GM23338 (cell line): ENCODE measurements at regions not wholly inside any gene's neighbourhood (a gene's known extent, or its start where the extent isn't known, plus 50 kb on each side); places are given as distances from the start of the nearest gene placed in this dataset.
"Not testable (repeated sequence)": the region's sequence is repeated elsewhere in the genome, so short reads cannot be mapped to it uniquely, and the experiment has no call there.

Experiments
- ATAC-seq: fragments of 200-7000 bp; cut with Tn5 transposase; 3 replicates; pipeline ENCODE4 v1.9.1; 2020
- DNase-seq: peaks from one replicate; pipeline ENCODE4 v3.0.0-alpha.2; 2015; ENCODE audit warnings: low spot score
- H2AFZ ChIP-seq: fragments of 200-600 bp; sonication (generic); 2 replicates; pipeline ENCODE4 v1.8.0; 2016; ENCODE audit warnings: antibody characterized with exemption, mild to moderate bottlenecking, moderate library complexity
- H3F3A ChIP-seq: fragments of 200-600 bp; sonication (generic); replicated peaks from 2 replicates; pipeline ENCODE4 v1.8.0; 2017; ENCODE audit warnings: antibody characterized with exemption, mixed run types, low read depth
- H3K27ac ChIP-seq: fragments of 200-600 bp; sonication (generic); 2 replicates; pipeline ENCODE4 v1.6.1; 2016; ENCODE audit warnings: low read depth
- H3K27me3 ChIP-seq: fragments of 200-600 bp; sonication (generic); 2 replicates; pipeline ENCODE4 v1.8.0; 2016; ENCODE audit warnings: mild to moderate bottlenecking, mixed run types, moderate library complexity; ENCODE audit not compliant: insufficient read depth
- H3K36me3 ChIP-seq: fragments of 200-600 bp; sonication (generic); 2 replicates; pipeline ENCODE4 v1.8.0; 2016; ENCODE audit warnings: mild to moderate bottlenecking; ENCODE audit not compliant: insufficient read depth
- H3K4me1 ChIP-seq: fragments of 200-600 bp; sonication (generic); 2 replicates; pipeline ENCODE4 v1.8.0; 2016; ENCODE audit warnings: mild to moderate bottlenecking, moderate library complexity; ENCODE audit not compliant: insufficient read depth
- H3K4me2 ChIP-seq: fragments of 200-600 bp; sonication (generic); 2 replicates; pipeline ENCODE4 v1.7.1; 2017; ENCODE audit warnings: mixed run types
- H3K4me3 ChIP-seq: fragments of 200-600 bp; sonication (generic); 2 replicates; pipeline ENCODE4 v1.6.1; 2016; ENCODE audit warnings: mixed run types
- H3K79me2 ChIP-seq: fragments of 200-600 bp; sonication (generic); replicated peaks from 2 replicates; pipeline ENCODE4 v1.8.0; 2017; ENCODE audit warnings: mild to moderate bottlenecking; ENCODE audit not compliant: insufficient read depth
- H3K9me2 ChIP-seq: fragments of 200-600 bp; sonication (generic); 2 replicates; pipeline ENCODE4 v1.8.0; 2017; ENCODE audit not compliant: insufficient read depth
- H4K20me1 ChIP-seq: fragments of 200-600 bp; sonication (generic); replicated peaks from 2 replicates; pipeline ENCODE4 v1.8.0; 2017; ENCODE audit warnings: mild to moderate bottlenecking; ENCODE audit not compliant: insufficient read depth
- H3K27ac Mint-ChIP-seq: 2 replicates; pipeline ENCODE4 v1.8.0; 2020; ENCODE audit warnings: inconsistent platforms, mild to moderate bottlenecking, moderate library complexity, mixed read lengths
- H3K27me3 Mint-ChIP-seq: 3 replicates; pipeline ENCODE4 v1.8.0; 2022; ENCODE audit warnings: low read depth, mild to moderate bottlenecking, moderate library complexity, mixed read lengths, inconsistent platforms; ENCODE audit not compliant: insufficient read depth, poor library complexity
- H3K36me3 Mint-ChIP-seq: 3 replicates; pipeline ENCODE4 v1.8.0; 2021; ENCODE audit warnings: low read depth, mild to moderate bottlenecking, inconsistent platforms, moderate library complexity, mixed read lengths
- H3K4me1 Mint-ChIP-seq: 3 replicates; pipeline ENCODE4 v1.8.0; 2020; ENCODE audit warnings: mild to moderate bottlenecking, inconsistent platforms, mixed read lengths
- H3K4me3 Mint-ChIP-seq: 3 replicates; pipeline ENCODE4 v1.8.0; 2021; ENCODE audit warnings: moderate library complexity, mild to moderate bottlenecking, inconsistent platforms, mixed read lengths
- H3K9me3 Mint-ChIP-seq: 3 replicates; pipeline ENCODE4 v1.8.0; 2020; ENCODE audit warnings: moderate library complexity, mild to moderate bottlenecking, inconsistent platforms, mixed read lengths
- CREB1 ChIP-seq: fragments of 250-450 bp; sonication (Bioruptor Pico); IDR thresholded peaks from 2 replicates; pipeline ENCODE4 v1.5.0; 2020; ENCODE audit warnings: low read depth, mild to moderate bottlenecking, moderate library complexity
- EZH2 ChIP-seq: fragments of 200-600 bp; sonication (generic); IDR thresholded peaks from one replicate; pipeline ENCODE4 v1.8.0; 2017; ENCODE audit warnings: antibody characterized with exemption, mild to moderate bottlenecking, low read depth; ENCODE audit not compliant: unreplicated experiment
- EZH2phosphoT487 ChIP-seq: fragments of 200-600 bp; sonication (generic); IDR thresholded peaks from one replicate; pipeline ENCODE4 v1.8.1; 2018; ENCODE audit warnings: antibody characterized with exemption; ENCODE audit not compliant: unreplicated experiment
- JUNB ChIP-seq: IDR thresholded peaks from one replicate; pipeline ENCODE4 v1.6.1; 2016; ENCODE audit warnings: antibody characterized with exemption; ENCODE audit not compliant: unreplicated experiment
- REST ChIP-seq: IDR thresholded peaks from one replicate; pipeline ENCODE4 v1.6.1; 2018; ENCODE audit warnings: antibody characterized with exemption; ENCODE audit not compliant: unreplicated experiment
- STAT1 ChIP-seq: IDR thresholded peaks from one replicate; pipeline ENCODE4 v1.6.1; 2016; ENCODE audit warnings: antibody characterized with exemption; ENCODE audit not compliant: unreplicated experiment
- ZNF114 ChIP-seq: fragments of 250-450 bp; sonication (Bioruptor Pico); IDR thresholded peaks from 2 replicates; pipeline ENCODE4 v1.5.0; 2020; ENCODE audit warnings: mild to moderate bottlenecking, moderate library complexity
- TF ChIP-seq, protein P1 (sequence below): IDR thresholded peaks from 2 replicates; pipeline ENCODE4 v1.6.1; 2016; ENCODE audit warnings: antibody characterized with exemption
- TF ChIP-seq, protein P2 (sequence below), 2 experiments: fragments of 200-600 bp in 1 of 2; sonication (generic) in 1 of 2; conservative IDR thresholded peaks; 2 replicates each; pipeline versions ENCODE4 v1.5.1 to v1.6.1; 2016 to 2017; ENCODE audit warnings: antibody characterized with exemption in 2 of 2, low read depth in 2 of 2, mild to moderate bottlenecking in 2 of 2, moderate library complexity in 1 of 2

GRCh38 chr5:53265043-53265442, 155.5 kb upstream of the MOCS2 start (continued):
- TF ChIP-seq STAT1 = no peak
- TF ChIP-seq EZH2phosphoT487 = no peak
- no peak for TF ChIP-seq REST
- TF ChIP-seq EZH2 = no peak
- no peak for TF ChIP-seq JUNB
- no peak for TF ChIP-seq CREB1

- Mint-ChIP-seq H3K9me3 (peaks cover 42% of the 10 kb centered on the region), H3K36me3 (peaks cover 19% of the 10 kb centered on the region; the same call in 2 of the 3 replicates)
- DNase-seq, H3K27ac ChIP-seq, ATAC-seq, H3K4me2 ChIP-seq, H3K27me3 ChIP-seq, H3K4me1 Mint-ChIP-seq, H3K4me1 ChIP-seq, H4K20me1 ChIP-seq, H3K27ac Mint-ChIP-seq, H3F3A ChIP-seq, H3K36me3 ChIP-seq, H3K4me3 ChIP-seq, H3K27me3 Mint-ChIP-seq, H2AFZ ChIP-seq, H3K9me2 ChIP-seq, H3K79me2 ChIP-seq, H3K4me3 Mint-ChIP-seq: not testable (repeated sequence)
These were observed 158.7 kb upstream of the MOCS2 start for GRCh38 chr5:53268241-53268640.

- peaks cover 3% of the 10 kb centered on the region; the same call in 1 of the 3 replicates for H3K4me1 Mint-ChIP-seq
- H3K4me3 ChIP-seq = no peak overlapping the region
- H4K20me1 ChIP-seq = no peaks in the 10 kb centered on the region
- H3K9me3 Mint-ChIP-seq = peaks cover 6% of the 10 kb centered on the region; the same call in 2 of the 3 replicates
- H3K27ac ChIP-seq = no peak overlapping the region
- H3K9me2 ChIP-seq = 0 out of 2 replicates have a peak, but pooled peaks cover 3% of the 10 kb centered on the region
- no peak overlapping the region for H3K27ac Mint-ChIP-seq
- no peak overlapping the region for H3K4me3 Mint-ChIP-seq
- H3K4me1 ChIP-seq = no peaks in the 10 kb centered on the region
- DNase-seq = no peak
- no peaks in the 10 kb centered on the region for H3K36me3 ChIP-seq
- H3K4me2 ChIP-seq = no peak overlapping the region
- H3K79me2 ChIP-seq = no peaks in the 10 kb centered on the region
- no peak for ATAC-seq
- H2AFZ ChIP-seq = no peak overlapping the region
- no peaks in the 10 kb centered on the region for H3K27me3 Mint-ChIP-seq
- no peaks in the 10 kb centered on the region; the same call in 2 of the 3 replicates for H3K36me3 Mint-ChIP-seq
- H3F3A ChIP-seq = no peaks in the 10 kb centered on the region
- no peaks in the 10 kb centered on the region for H3K27me3 ChIP-seq
- TF ChIP-seq CREB1 (no peak), REST (no peak), JUNB (no peak), EZH2phosphoT487 (no peak), ZNF114 (CRISPR knock-in tag) (no peak)
- TF ChIP-seq, protein P1, sequence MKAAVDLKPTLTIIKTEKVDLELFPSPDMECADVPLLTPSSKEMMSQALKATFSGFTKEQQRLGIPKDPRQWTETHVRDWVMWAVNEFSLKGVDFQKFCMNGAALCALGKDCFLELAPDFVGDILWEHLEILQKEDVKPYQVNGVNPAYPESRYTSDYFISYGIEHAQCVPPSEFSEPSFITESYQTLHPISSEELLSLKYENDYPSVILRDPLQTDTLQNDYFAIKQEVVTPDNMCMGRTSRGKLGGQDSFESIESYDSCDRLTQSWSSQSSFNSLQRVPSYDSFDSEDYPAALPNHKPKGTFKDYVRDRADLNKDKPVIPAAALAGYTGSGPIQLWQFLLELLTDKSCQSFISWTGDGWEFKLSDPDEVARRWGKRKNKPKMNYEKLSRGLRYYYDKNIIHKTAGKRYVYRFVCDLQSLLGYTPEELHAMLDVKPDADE = no peak
- TF ChIP-seq, protein P2, sequence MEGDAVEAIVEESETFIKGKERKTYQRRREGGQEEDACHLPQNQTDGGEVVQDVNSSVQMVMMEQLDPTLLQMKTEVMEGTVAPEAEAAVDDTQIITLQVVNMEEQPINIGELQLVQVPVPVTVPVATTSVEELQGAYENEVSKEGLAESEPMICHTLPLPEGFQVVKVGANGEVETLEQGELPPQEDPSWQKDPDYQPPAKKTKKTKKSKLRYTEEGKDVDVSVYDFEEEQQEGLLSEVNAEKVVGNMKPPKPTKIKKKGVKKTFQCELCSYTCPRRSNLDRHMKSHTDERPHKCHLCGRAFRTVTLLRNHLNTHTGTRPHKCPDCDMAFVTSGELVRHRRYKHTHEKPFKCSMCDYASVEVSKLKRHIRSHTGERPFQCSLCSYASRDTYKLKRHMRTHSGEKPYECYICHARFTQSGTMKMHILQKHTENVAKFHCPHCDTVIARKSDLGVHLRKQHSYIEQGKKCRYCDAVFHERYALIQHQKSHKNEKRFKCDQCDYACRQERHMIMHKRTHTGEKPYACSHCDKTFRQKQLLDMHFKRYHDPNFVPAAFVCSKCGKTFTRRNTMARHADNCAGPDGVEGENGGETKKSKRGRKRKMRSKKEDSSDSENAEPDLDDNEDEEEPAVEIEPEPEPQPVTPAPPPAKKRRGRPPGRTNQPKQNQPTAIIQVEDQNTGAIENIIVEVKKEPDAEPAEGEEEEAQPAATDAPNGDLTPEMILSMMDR (conservative IDR thresholded peaks at IDR 0.05; ENCODE audit: low read depth in 2 of 2) = no peak
These were observed 166.1 kb upstream of the MOCS2 start for GRCh38 chr5:53275666-53276065.
